ENCODE measurements at regions not wholly inside any gene's neighbourhood (a gene's known extent, or its start where the extent isn't known, plus 50 kb on each side); places are given as distances from the start of the nearest gene placed in this dataset.

- FAIRE-seq (no peak), DNase-seq (ENCODE audit: insufficient read length, low spot score) (no peak)
- TF ChIP-seq POLR2A (IDR thresholded peaks at IDR 0.05; ENCODE audit: low read depth, low read length) (no peak), PAX5 (IDR thresholded peaks at IDR 0.05; ENCODE audit: insufficient read depth, low read length, severe bottlenecking) (no peak), TAF1 (IDR thresholded peaks at IDR 0.05; ENCODE audit: low read depth, low read length) (no peak), SPI1 (IDR thresholded peaks at IDR 0.05; ENCODE audit: low read depth, low read length) (no peak), POLR2AphosphoS5 (IDR thresholded peaks at IDR 0.05; ENCODE audit: low read depth, low read length) (no peak), POU2F2 (IDR thresholded peaks at IDR 0.05; ENCODE audit: low read depth, low read length) (no peak)
These were observed 51.3 kb upstream of the BOD1 start for GRCh38 chr5:173667702-173668101.

- DNase-seq (ENCODE audit: insufficient read length, low spot score) (no peak), FAIRE-seq (no peak)
- TF ChIP-seq POU2F2 (IDR thresholded peaks at IDR 0.05; ENCODE audit: low read depth, low read length) (no peak), TAF1 (IDR thresholded peaks at IDR 0.05; ENCODE audit: low read depth, low read length) (no peak)
These were observed 51.9 kb upstream of the BOD1 start for GRCh38 chr5:173668245-173668800.

GRCh38 chr5:173668910-173669309 lies 52.5 kb upstream of the BOD1 start:
- TF ChIP-seq POU2F2 (IDR thresholded peaks at IDR 0.05; ENCODE audit: low read depth, low read length) = no peak
- TF ChIP-seq SPI1 (IDR thresholded peaks at IDR 0.05; ENCODE audit: low read depth, low read length) = no peak
- TF ChIP-seq TAF1 (IDR thresholded peaks at IDR 0.05; ENCODE audit: low read depth, low read length) = no peak
- no peak for TF ChIP-seq POLR2AphosphoS5 (IDR thresholded peaks at IDR 0.05; ENCODE audit: low read depth, low read length)
- TF ChIP-seq PAX5 (IDR thresholded peaks at IDR 0.05; ENCODE audit: insufficient read depth, low read length, severe bottlenecking) = no peak
- TF ChIP-seq POLR2A (IDR thresholded peaks at IDR 0.05; ENCODE audit: low read depth, low read length) = no peak
- DNase-seq (ENCODE audit: insufficient read length, low spot score) (no peak), FAIRE-seq (no peak)

- DNase-seq (ENCODE audit: insufficient read length, low spot score) (no peak), FAIRE-seq (no peak)
- no peak for TF ChIP-seq POLR2AphosphoS5 (IDR thresholded peaks at IDR 0.05; ENCODE audit: low read depth, low read length)
- no peak for TF ChIP-seq POU2F2 (IDR thresholded peaks at IDR 0.05; ENCODE audit: low read depth, low read length)
- no peak for TF ChIP-seq TAF1 (IDR thresholded peaks at IDR 0.05; ENCODE audit: low read depth, low read length)
- no peak for TF ChIP-seq SPI1 (IDR thresholded peaks at IDR 0.05; ENCODE audit: low read depth, low read length)
- no peak for TF ChIP-seq PAX5 (IDR thresholded peaks at IDR 0.05; ENCODE audit: insufficient read depth, low read length, severe bottlenecking)
- no peak for TF ChIP-seq POLR2A (IDR thresholded peaks at IDR 0.05; ENCODE audit: low read depth, low read length)
These were observed 53.0 kb upstream of the BOD1 start for GRCh38 chr5:173669483-173669882.

DNA sequence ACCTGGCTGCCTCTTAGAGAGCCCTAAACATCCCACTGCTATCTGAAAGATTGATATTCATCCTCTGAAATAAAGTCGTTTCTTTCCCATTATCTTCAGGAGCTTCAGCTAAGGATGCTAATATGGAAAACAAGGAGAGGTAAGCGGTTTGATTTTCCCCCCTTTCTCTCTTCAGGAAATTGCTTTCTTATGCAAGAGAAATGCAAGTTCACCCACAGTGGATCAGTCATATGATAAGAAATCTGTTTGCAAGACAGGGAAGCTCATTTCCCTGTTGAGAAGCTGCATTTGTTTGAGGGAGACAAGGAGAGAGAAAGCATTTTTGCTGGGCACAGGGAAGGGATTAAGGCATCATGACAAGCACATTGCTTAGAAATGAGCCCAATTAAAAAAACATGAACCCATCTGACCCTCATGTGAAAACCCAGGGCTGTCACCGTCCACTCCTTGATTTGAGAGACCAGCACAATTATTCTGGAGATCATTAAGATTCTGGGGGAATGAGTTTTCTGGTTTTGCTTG lies 53.7 kb upstream of the BOD1 start:
- no peak for DNase-seq (ENCODE audit: insufficient read length, low spot score)
- no peak for TF ChIP-seq TAF1 (IDR thresholded peaks at IDR 0.05; ENCODE audit: low read depth, low read length)
- no peak for TF ChIP-seq POLR2A (IDR thresholded peaks at IDR 0.05; ENCODE audit: low read depth, low read length)
- TF ChIP-seq POU2F2 (IDR thresholded peaks at IDR 0.05; ENCODE audit: low read depth, low read length) = no peak
- TF ChIP-seq PAX5 (IDR thresholded peaks at IDR 0.05; ENCODE audit: insufficient read depth, low read length, severe bottlenecking) = no peak
- no peak for FAIRE-seq

DNA sequence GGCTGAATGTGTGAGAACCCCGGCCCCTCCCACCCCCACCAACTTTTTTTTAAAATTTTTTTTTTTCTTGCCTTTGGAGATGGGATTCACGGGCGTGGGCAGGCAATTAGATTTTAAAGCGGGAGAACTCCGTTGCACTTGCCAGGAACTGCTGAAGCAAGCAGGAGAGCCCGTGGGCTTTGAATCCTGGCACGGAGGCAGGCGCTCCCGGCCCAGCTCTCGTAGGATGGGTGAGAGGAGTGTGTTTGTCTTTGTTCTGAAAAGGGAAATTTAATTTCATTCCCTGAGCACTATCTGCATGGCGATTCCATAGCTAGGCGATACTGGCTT lies 54.3 kb upstream of the BOD1 start:
- FAIRE-seq = no peak
- DNase-seq (ENCODE audit: insufficient read length, low spot score) = no peak
- no peak for TF ChIP-seq PAX5 (IDR thresholded peaks at IDR 0.05; ENCODE audit: insufficient read depth, low read length, severe bottlenecking)
- TF ChIP-seq POLR2A (IDR thresholded peaks at IDR 0.05; ENCODE audit: low read depth, low read length) = no peak
- TF ChIP-seq POLR2AphosphoS5 (IDR thresholded peaks at IDR 0.05; ENCODE audit: low read depth, low read length) = no peak
- no peak for TF ChIP-seq SPI1 (IDR thresholded peaks at IDR 0.05; ENCODE audit: low read depth, low read length)
- no peak for TF ChIP-seq POU2F2 (IDR thresholded peaks at IDR 0.05; ENCODE audit: low read depth, low read length)

- no peak for FAIRE-seq
- DNase-seq (ENCODE audit: insufficient read length, low spot score) = no peak
- TF ChIP-seq SPI1 (IDR thresholded peaks at IDR 0.05; ENCODE audit: low read depth, low read length) (no peak), POLR2AphosphoS5 (IDR thresholded peaks at IDR 0.05; ENCODE audit: low read depth, low read length) (no peak), POU2F2 (IDR thresholded peaks at IDR 0.05; ENCODE audit: low read depth, low read length) (no peak), PAX5 (IDR thresholded peaks at IDR 0.05; ENCODE audit: insufficient read depth, low read length, severe bottlenecking) (no peak), TAF1 (IDR thresholded peaks at IDR 0.05; ENCODE audit: low read depth, low read length) (no peak), POLR2A (IDR thresholded peaks at IDR 0.05; ENCODE audit: low read depth, low read length) (no peak)
These were observed 54.9 kb upstream of the BOD1 start for GRCh38 chr5:173671121-173671949.

- TF ChIP-seq POLR2A (IDR thresholded peaks at IDR 0.05; ENCODE audit: low read depth, low read length) (no peak), TAF1 (IDR thresholded peaks at IDR 0.05; ENCODE audit: low read depth, low read length) (no peak), SPI1 (IDR thresholded peaks at IDR 0.05; ENCODE audit: low read depth, low read length) (no peak), POLR2AphosphoS5 (IDR thresholded peaks at IDR 0.05; ENCODE audit: low read depth, low read length) (no peak), PAX5 (IDR thresholded peaks at IDR 0.05; ENCODE audit: insufficient read depth, low read length, severe bottlenecking) (no peak), POU2F2 (IDR thresholded peaks at IDR 0.05; ENCODE audit: low read depth, low read length) (no peak)
- no peak for FAIRE-seq
- no peak for DNase-seq (ENCODE audit: insufficient read length, low spot score)
These were observed 55.7 kb upstream of the BOD1 start for GRCh38 chr5:173672166-173672565.

GRCh38 chr5:173672891-173673290 lies 56.4 kb upstream of the BOD1 start:
- no peak for FAIRE-seq
- no peak for DNase-seq (ENCODE audit: insufficient read length, low spot score)
- TF ChIP-seq POLR2AphosphoS5 (IDR thresholded peaks at IDR 0.05; ENCODE audit: low read depth, low read length) = no peak
- no peak for TF ChIP-seq TAF1 (IDR thresholded peaks at IDR 0.05; ENCODE audit: low read depth, low read length)
- no peak for TF ChIP-seq SPI1 (IDR thresholded peaks at IDR 0.05; ENCODE audit: low read depth, low read length)
- TF ChIP-seq POU2F2 (IDR thresholded peaks at IDR 0.05; ENCODE audit: low read depth, low read length) = no peak
- no peak for TF ChIP-seq PAX5 (IDR thresholded peaks at IDR 0.05; ENCODE audit: insufficient read depth, low read length, severe bottlenecking)
- no peak for TF ChIP-seq POLR2A (IDR thresholded peaks at IDR 0.05; ENCODE audit: low read depth, low read length)

Measured in GM12891 (cell line).